Activated CD8-positive, alpha-beta T cell treated with anti-CD3 and anti-CD28 coated beads for 36 hours (primary cell): ENCODE measurements at regions not wholly inside any gene's neighbourhood (a gene's known extent, or its start where the extent isn't known, plus 50 kb on each side); places are given as distances from the start of the nearest gene placed in this dataset.

ENCODE experiments used
- ATAC-seq: fragments of 200-7000 bp; cut with Tn5 transposase; one replicate; pipeline ENCODE4 v1.10.0; 2021; ENCODE audit warnings: mild to moderate bottlenecking, moderate library complexity
- CTCF ChIA-PET: fragments of 350-600 bp; sonication (Branson Sonifier 250); formaldehyde crosslinking; loops from one replicate; lab custom pipeline; 2021; ENCODE audit warnings: antibody characterized with exemption; lab: Charles Lee
- POLR2A ChIA-PET: fragments of 350-600 bp; sonication (Branson Sonifier 250); formaldehyde crosslinking; loops from one replicate; lab custom pipeline; 2021; ENCODE audit warnings: antibody characterized with exemption; lab: Charles Lee
- DNase-seq: peaks from one replicate; pipeline ENCODE4 v3.0.0-alpha.2; 2020
- H3K27ac Mint-ChIP-seq: one replicate; pipeline ENCODE4 v1.8.0; 2021; ENCODE audit warnings: mild to moderate bottlenecking, mixed read lengths
- H3K27me3 Mint-ChIP-seq: one replicate; pipeline ENCODE4 v1.8.0; 2021; ENCODE audit warnings: mixed read lengths
- H3K36me3 Mint-ChIP-seq: one replicate; pipeline ENCODE4 v1.8.0; 2021; ENCODE audit warnings: low read depth, mixed read lengths
- H3K4me1 Mint-ChIP-seq: one replicate; pipeline ENCODE4 v1.8.0; 2021; ENCODE audit warnings: low read depth, mixed read lengths
- H3K4me3 Mint-ChIP-seq: one replicate; pipeline ENCODE4 v1.8.0; 2021; ENCODE audit warnings: mild to moderate bottlenecking, moderate library complexity, mixed read lengths
- H3K9me3 Mint-ChIP-seq: one replicate; pipeline ENCODE4 v1.8.0; 2021; ENCODE audit warnings: mixed read lengths
- CTCF ChIP-seq: fragments of 200-600 bp; IDR thresholded peaks from one replicate; pipeline ENCODE4 v1.8.0; 2022; ENCODE audit warnings: antibody characterized with exemption, mild to moderate bottlenecking
- intact Hi-C: fragments of 100-400 bp; cut with micrococcal nuclease; formaldehyde crosslinking; loops from one replicate; pipeline ENCODE4 v1.10.0; 2022

GRCh38 chr10:107611115-107611514 is 446.6 kb upstream of the SORCS1 start:
- CTCF ChIA-PET, result no interaction called here
- POLR2A ChIA-PET, result no interaction called here
- H3K36me3 Mint-ChIP-seq, result no peaks in the 10 kb centered on the region

GRCh38 chr10:107589081-107589480 is 424.6 kb upstream of the SORCS1 start:
- ChIA-PET CTCF (no interaction called here), POLR2A (no interaction called here)
- DNase-seq (no peak), ATAC-seq (no peak)
- H3K4me3 Mint-ChIP-seq, result no peak overlapping the region
- H3K9me3 Mint-ChIP-seq, result peaks cover 9% of the 10 kb centered on the region
- no peak overlapping the region for H3K27ac Mint-ChIP-seq
- no peak for TF ChIP-seq CTCF
- intact Hi-C loops, result no loop called here
- no peaks in the 10 kb centered on the region for H3K4me1 Mint-ChIP-seq
- no peaks in the 10 kb centered on the region for H3K27me3 Mint-ChIP-seq
- no peaks in the 10 kb centered on the region for H3K36me3 Mint-ChIP-seq

More at GRCh38 chr10:107611115-107611514, 446.6 kb upstream of the SORCS1 start:
- H3K27ac Mint-ChIP-seq, result no peak overlapping the region
- intact Hi-C loops, result no loop called here
- H3K9me3 Mint-ChIP-seq, result no peaks in the 10 kb centered on the region
- no peaks in the 10 kb centered on the region for H3K4me1 Mint-ChIP-seq
- DNase-seq (no peak), ATAC-seq (no peak)
- no peaks in the 10 kb centered on the region for H3K27me3 Mint-ChIP-seq
- no peak for TF ChIP-seq CTCF
- H3K4me3 Mint-ChIP-seq, result no peak overlapping the region

- no peak overlapping the region for H3K4me3 Mint-ChIP-seq
- ATAC-seq, result no peak
- TF ChIP-seq CTCF, result no peak
- DNase-seq, result no peak
- CTCF ChIA-PET, result no interaction called here
- POLR2A ChIA-PET, result no interaction called here
- H3K27ac Mint-ChIP-seq, result no peak overlapping the region
- H3K9me3 Mint-ChIP-seq, result peaks cover 8% of the 10 kb centered on the region
- no peaks in the 10 kb centered on the region for H3K36me3 Mint-ChIP-seq
- H3K4me1 Mint-ChIP-seq, result no peaks in the 10 kb centered on the region
- intact Hi-C loops, result no loop called here
- no peaks in the 10 kb centered on the region for H3K27me3 Mint-ChIP-seq
Measured at GRCh38 chr10:107585630-107586029, 421.1 kb upstream of the SORCS1 start.

- no peak for ATAC-seq
- H3K27ac Mint-ChIP-seq, result no peak overlapping the region
- ChIA-PET CTCF (no interaction called here), POLR2A (no interaction called here)
- no peaks in the 10 kb centered on the region for H3K27me3 Mint-ChIP-seq
- no peak for TF ChIP-seq CTCF
- intact Hi-C loops, result no loop called here
- no peak for DNase-seq
- H3K36me3 Mint-ChIP-seq, result no peaks in the 10 kb centered on the region
- H3K4me1 Mint-ChIP-seq, result no peaks in the 10 kb centered on the region
- H3K4me3 Mint-ChIP-seq, result no peak overlapping the region
- peaks cover 8% of the 10 kb centered on the region for H3K9me3 Mint-ChIP-seq
Measured at GRCh38 chr10:107583974-107584373, 419.5 kb upstream of the SORCS1 start.

GRCh38 chr10:107579970-107580369 is 415.5 kb upstream of the SORCS1 start:
- no peak for TF ChIP-seq CTCF
- H3K27ac Mint-ChIP-seq, result no peak overlapping the region
- ATAC-seq, result no peak
- H3K36me3 Mint-ChIP-seq, result no peaks in the 10 kb centered on the region
- DNase-seq, result no peak
- intact Hi-C loops, result no loop called here
- H3K4me3 Mint-ChIP-seq, result no peak overlapping the region
- POLR2A ChIA-PET, result no interaction called here
- H3K9me3 Mint-ChIP-seq, result peaks cover 5% of the 10 kb centered on the region
- H3K4me1 Mint-ChIP-seq, result no peaks in the 10 kb centered on the region
- H3K27me3 Mint-ChIP-seq, result no peaks in the 10 kb centered on the region
- CTCF ChIA-PET, result no interaction called here
